22Rv1 (cell line): ENCODE measurements at regions not wholly inside any gene's neighbourhood (a gene's known extent, or its start where the extent isn't known, plus 50 kb on each side); places are given as distances from the start of the nearest gene placed in this dataset.

Experiments
- ZFX ChIP-seq: fragments of 450-650 bp; IDR thresholded peaks from 2 replicates; pipeline ENCODE4 v1.6.1; 2017; ENCODE audit warnings: antibody characterized with exemption, borderline replicate concordance
- TF ChIP-seq, protein P1 (sequence below): fragments of 450-650 bp; IDR thresholded peaks from 2 replicates; pipeline ENCODE4 v1.5.1; 2017; ENCODE audit warnings: mild to moderate bottlenecking

DNA sequence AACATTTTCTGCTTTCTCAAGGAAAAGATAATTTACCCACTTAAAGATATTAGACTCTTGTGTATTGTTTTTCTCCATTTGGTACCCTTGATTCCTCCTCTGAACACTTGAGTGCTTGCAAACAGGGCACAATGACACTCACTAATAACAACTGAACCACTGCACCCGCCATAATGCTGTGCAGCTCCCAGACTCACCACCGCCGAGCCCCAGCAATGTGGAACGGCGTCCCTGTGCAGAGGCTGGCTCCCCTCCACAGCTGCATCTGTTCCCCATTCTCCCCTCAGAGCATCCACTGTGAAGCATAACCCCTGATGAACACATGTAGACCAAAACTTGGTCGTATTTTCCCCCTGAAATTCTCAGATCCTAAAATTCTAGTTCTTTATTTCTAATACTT, 276.2 kb upstream of the PLSCR5 start:
- TF ChIP-seq, protein P1, sequence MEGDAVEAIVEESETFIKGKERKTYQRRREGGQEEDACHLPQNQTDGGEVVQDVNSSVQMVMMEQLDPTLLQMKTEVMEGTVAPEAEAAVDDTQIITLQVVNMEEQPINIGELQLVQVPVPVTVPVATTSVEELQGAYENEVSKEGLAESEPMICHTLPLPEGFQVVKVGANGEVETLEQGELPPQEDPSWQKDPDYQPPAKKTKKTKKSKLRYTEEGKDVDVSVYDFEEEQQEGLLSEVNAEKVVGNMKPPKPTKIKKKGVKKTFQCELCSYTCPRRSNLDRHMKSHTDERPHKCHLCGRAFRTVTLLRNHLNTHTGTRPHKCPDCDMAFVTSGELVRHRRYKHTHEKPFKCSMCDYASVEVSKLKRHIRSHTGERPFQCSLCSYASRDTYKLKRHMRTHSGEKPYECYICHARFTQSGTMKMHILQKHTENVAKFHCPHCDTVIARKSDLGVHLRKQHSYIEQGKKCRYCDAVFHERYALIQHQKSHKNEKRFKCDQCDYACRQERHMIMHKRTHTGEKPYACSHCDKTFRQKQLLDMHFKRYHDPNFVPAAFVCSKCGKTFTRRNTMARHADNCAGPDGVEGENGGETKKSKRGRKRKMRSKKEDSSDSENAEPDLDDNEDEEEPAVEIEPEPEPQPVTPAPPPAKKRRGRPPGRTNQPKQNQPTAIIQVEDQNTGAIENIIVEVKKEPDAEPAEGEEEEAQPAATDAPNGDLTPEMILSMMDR = no peak
- TF ChIP-seq ZFX = no peak
